ENCODE measurements at regions not wholly inside any gene's neighbourhood (a gene's known extent, or its start where the extent isn't known, plus 50 kb on each side); places are given as distances from the start of the nearest gene placed in this dataset.

GRCh38 chr7:26461518-26461917, 169.9 kb downstream of the SNX10 start:
- TF ChIP-seq EZH2phosphoT487 (IDR thresholded peaks at IDR 0.05; ENCODE audit: low read depth, severe bottlenecking, unreplicated experiment) (no peak), CTCF (IDR thresholded peaks at IDR 0.05; ENCODE audit: poor library complexity) (no peak), EZH2 (IDR thresholded peaks at IDR 0.05; ENCODE audit: borderline replicate concordance) (no peak)
- H4K20me1 ChIP-seq (ENCODE audit: insufficient read depth, poor library complexity, severe bottlenecking) = no peaks in the 10 kb centered on the region
- no peak for DNase-seq (ENCODE audit: low spot score)
- no peaks in the 10 kb centered on the region for H3K79me2 ChIP-seq
- H3K4me3 ChIP-seq = no peak overlapping the region
- no peaks in the 10 kb centered on the region for H3K36me3 ChIP-seq (replicated peaks; ENCODE audit: insufficient read depth, low read depth)
- H3K4me1 ChIP-seq (ENCODE audit: insufficient read depth) = no peaks in the 10 kb centered on the region
- H3K27ac ChIP-seq = no peak overlapping the region
- 96% methylated on average over 7 of the region's 7 CpGs for WGBS (ENCODE audit: low lambda C conversion rate, missing lambda C conversion rate)
- no peaks in the 10 kb centered on the region for H3K27me3 ChIP-seq
- no peak overlapping the region for H2AFZ ChIP-seq
- no peaks in the 10 kb centered on the region for H3K9me3 ChIP-seq (ENCODE audit: low read depth)
- H3K9me2 ChIP-seq (replicated peaks; ENCODE audit: insufficient read depth) = no peaks in the 10 kb centered on the region
- no peak overlapping the region for H3K4me2 ChIP-seq

GRCh38 chr7:26466007-26466406, 174.3 kb downstream of the SNX10 start:
- no peak overlapping the region for H2AFZ ChIP-seq
- H3K9me2 ChIP-seq (replicated peaks; ENCODE audit: insufficient read depth) = no peaks in the 10 kb centered on the region
- H3K79me2 ChIP-seq = no peaks in the 10 kb centered on the region
- H3K36me3 ChIP-seq (replicated peaks; ENCODE audit: insufficient read depth, low read depth) = no peaks in the 10 kb centered on the region
- H3K4me3 ChIP-seq = no peak overlapping the region
- 91% methylated on average over 6 of the region's 6 CpGs for WGBS (ENCODE audit: low lambda C conversion rate, missing lambda C conversion rate)
- no peak overlapping the region for H3K4me2 ChIP-seq
- no peak overlapping the region for H3K27ac ChIP-seq
- no peaks in the 10 kb centered on the region for H4K20me1 ChIP-seq (ENCODE audit: insufficient read depth, poor library complexity, severe bottlenecking)
- no peaks in the 10 kb centered on the region for H3K9me3 ChIP-seq (ENCODE audit: low read depth)
- DNase-seq (ENCODE audit: low spot score) = no peak
- no peaks in the 10 kb centered on the region for H3K27me3 ChIP-seq
- no peaks in the 10 kb centered on the region for H3K4me1 ChIP-seq (ENCODE audit: insufficient read depth)
- TF ChIP-seq CTCF (IDR thresholded peaks at IDR 0.05; ENCODE audit: poor library complexity) (no peak), EZH2 (IDR thresholded peaks at IDR 0.05; ENCODE audit: borderline replicate concordance) (no peak), EZH2phosphoT487 (IDR thresholded peaks at IDR 0.05; ENCODE audit: low read depth, severe bottlenecking, unreplicated experiment) (no peak)

- WGBS (ENCODE audit: low lambda C conversion rate, missing lambda C conversion rate) = 91% methylated on average over 8 of the region's 8 CpGs
- H3K4me1 ChIP-seq (ENCODE audit: insufficient read depth) = no peaks in the 10 kb centered on the region
- H3K79me2 ChIP-seq = no peaks in the 10 kb centered on the region
- no peak overlapping the region for H2AFZ ChIP-seq
- H3K9me3 ChIP-seq (ENCODE audit: low read depth) = no peaks in the 10 kb centered on the region
- H3K36me3 ChIP-seq (replicated peaks; ENCODE audit: insufficient read depth, low read depth) = no peaks in the 10 kb centered on the region
- H3K9me2 ChIP-seq (replicated peaks; ENCODE audit: insufficient read depth) = no peaks in the 10 kb centered on the region
- no peak overlapping the region for H3K27ac ChIP-seq
- no peak overlapping the region for H3K4me3 ChIP-seq
- no peak overlapping the region for H3K4me2 ChIP-seq
- H4K20me1 ChIP-seq (ENCODE audit: insufficient read depth, poor library complexity, severe bottlenecking) = no peaks in the 10 kb centered on the region
- TF ChIP-seq CTCF (IDR thresholded peaks at IDR 0.05; ENCODE audit: poor library complexity) (no peak), EZH2phosphoT487 (IDR thresholded peaks at IDR 0.05; ENCODE audit: low read depth, severe bottlenecking, unreplicated experiment) (no peak), EZH2 (IDR thresholded peaks at IDR 0.05; ENCODE audit: borderline replicate concordance) (no peak)
- no peaks in the 10 kb centered on the region for H3K27me3 ChIP-seq
- DNase-seq (ENCODE audit: low spot score) = no peak
These were observed 175.4 kb downstream of the SNX10 start for GRCh38 chr7:26467104-26467503.

- no peak for DNase-seq (ENCODE audit: low spot score)
- Histone ChIP-seq H2AFZ (no peak overlapping the region), H4K20me1 (ENCODE audit: insufficient read depth, poor library complexity, severe bottlenecking) (no peaks in the 10 kb centered on the region), H3K36me3 (replicated peaks; ENCODE audit: insufficient read depth, low read depth) (no peaks in the 10 kb centered on the region), H3K4me2 (no peak overlapping the region), H3K27ac (no peak overlapping the region), H3K4me1 (ENCODE audit: insufficient read depth) (no peaks in the 10 kb centered on the region), H3K9me2 (replicated peaks; ENCODE audit: insufficient read depth) (no peaks in the 10 kb centered on the region), H3K9me3 (ENCODE audit: low read depth) (no peaks in the 10 kb centered on the region), H3K27me3 (no peaks in the 10 kb centered on the region), H3K79me2 (no peaks in the 10 kb centered on the region), H3K4me3 (no peak overlapping the region)
- no peak for TF ChIP-seq CTCF (IDR thresholded peaks at IDR 0.05; ENCODE audit: poor library complexity)
- TF ChIP-seq EZH2phosphoT487 (IDR thresholded peaks at IDR 0.05; ENCODE audit: low read depth, severe bottlenecking, unreplicated experiment) = no peak
- no peak for TF ChIP-seq EZH2 (IDR thresholded peaks at IDR 0.05; ENCODE audit: borderline replicate concordance)
- WGBS (ENCODE audit: low lambda C conversion rate, missing lambda C conversion rate) = 92% methylated on average over 3 of the region's 3 CpGs
These were observed 175.9 kb downstream of the SNX10 start for GRCh38 chr7:26467541-26467940.

Data from hepatocyte (in vitro differentiated cells).